ENCODE measurements at regions not wholly inside any gene's neighbourhood (a gene's known extent, or its start where the extent isn't known, plus 50 kb on each side); places are given as distances from the start of the nearest gene placed in this dataset.

DNA sequence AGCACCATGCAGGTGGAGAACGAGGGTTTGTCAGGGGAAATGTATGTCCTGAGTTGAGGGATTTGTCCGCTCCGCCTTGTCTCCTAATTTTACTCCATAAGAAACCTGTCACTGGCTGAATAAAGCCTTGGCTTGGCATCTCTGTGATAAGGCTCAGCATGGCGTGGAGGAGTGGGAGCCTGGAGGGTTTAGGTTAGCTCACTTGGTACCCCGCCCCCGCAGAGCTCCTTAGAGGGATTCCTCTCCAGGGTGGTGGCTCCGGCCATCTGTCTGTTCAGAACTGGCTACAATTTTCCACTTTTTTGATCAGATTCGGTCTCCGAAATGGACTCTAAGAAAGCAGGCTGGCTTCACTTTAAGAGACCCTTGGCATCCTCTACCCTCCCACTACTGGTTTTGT is 192.2 kb upstream of the SYNDIG1 start:
- in situ Hi-C loops (cut with HindIII; ENCODE audit: low sequenced_read_pairs) = no loop called here

GRCh38 chr20:24275946-24276705 is 193.3 kb upstream of the SYNDIG1 start:
- in situ Hi-C loops (cut with HindIII; ENCODE audit: low sequenced_read_pairs) = no loop called here

- in situ Hi-C loops (cut with HindIII; ENCODE audit: low sequenced_read_pairs) = loop anchor here (5.0 kb wide), 1 partner anchor 71 kb away; no protein-coding TSS in a partner anchor
Observed at GRCh38 chr20:24273251-24273650, 196.2 kb upstream of the SYNDIG1 start.

DNA sequence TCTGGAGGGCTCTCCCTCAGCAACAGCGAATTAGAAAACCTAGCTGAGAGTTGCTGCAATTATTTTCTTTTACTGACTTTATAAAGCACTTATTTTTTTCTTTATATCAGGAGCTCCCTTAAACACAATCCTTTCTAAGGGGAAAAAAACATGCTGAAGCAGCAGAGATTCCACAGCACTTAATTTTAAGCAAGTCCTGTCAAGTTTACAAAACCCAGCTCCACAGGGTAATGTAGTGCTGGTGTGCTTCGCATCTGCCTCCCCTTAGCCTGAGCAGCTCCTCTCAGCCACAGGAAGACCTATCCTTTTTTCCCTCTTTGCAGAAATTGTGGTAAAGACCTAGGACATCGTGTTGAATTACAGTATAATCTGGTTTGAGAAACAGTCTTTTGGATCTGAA is 208.1 kb upstream of the SYNDIG1 start:
- in situ Hi-C loops (cut with HindIII; ENCODE audit: low sequenced_read_pairs) = no loop called here

DNA sequence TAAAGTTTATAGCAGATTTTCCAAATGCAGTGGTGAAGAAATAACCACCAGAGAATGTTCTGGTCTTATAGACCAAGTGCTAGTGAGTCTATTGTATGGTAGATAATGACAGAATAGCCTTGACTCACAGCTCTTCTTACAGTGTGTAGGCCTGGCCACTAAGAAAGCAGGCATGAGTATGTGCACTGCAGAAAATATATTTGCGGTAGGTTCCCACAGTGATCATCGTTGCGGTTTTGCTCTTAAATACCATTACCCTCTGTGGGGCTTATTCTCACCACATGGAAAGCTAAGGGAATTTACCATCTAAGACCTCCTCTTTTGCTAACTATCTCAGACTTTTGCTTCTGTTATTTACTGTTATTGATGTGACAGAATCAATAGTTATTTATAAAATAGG is 212.3 kb upstream of the SYNDIG1 start:
- in situ Hi-C loops (cut with HindIII; ENCODE audit: low sequenced_read_pairs) = loop anchor here (5.0 kb wide), 1 partner anchor 85 kb away; no protein-coding TSS in a partner anchor

DNA sequence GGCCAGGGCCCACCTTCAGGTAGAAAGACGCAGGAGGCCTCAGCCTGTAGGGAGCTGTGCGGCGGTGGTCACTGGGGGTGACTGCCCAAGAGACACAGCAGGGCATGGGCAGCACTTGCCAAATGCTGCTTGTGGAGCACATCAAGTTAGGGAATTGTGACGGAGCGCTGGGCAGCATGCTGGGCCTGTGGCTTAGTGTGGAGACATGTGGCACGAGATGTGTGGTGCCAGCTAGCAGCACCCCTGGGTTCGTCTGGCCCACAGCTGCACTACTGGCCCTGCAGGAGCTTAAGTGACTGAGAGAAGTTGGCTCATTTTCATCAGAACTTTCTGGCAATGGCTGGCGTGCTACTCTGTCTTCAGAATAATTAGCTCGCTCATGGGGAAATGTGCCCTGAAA is 213.1 kb upstream of the SYNDIG1 start:
- in situ Hi-C loops (cut with HindIII; ENCODE audit: low sequenced_read_pairs) = loop anchor here (5.0 kb wide), 1 partner anchor 86 kb away; no protein-coding TSS in a partner anchor

GRCh38 chr20:24254480-24254879 is 214.9 kb upstream of the SYNDIG1 start:
- in situ Hi-C loops (cut with HindIII; ENCODE audit: low sequenced_read_pairs) = no loop called here

DNA sequence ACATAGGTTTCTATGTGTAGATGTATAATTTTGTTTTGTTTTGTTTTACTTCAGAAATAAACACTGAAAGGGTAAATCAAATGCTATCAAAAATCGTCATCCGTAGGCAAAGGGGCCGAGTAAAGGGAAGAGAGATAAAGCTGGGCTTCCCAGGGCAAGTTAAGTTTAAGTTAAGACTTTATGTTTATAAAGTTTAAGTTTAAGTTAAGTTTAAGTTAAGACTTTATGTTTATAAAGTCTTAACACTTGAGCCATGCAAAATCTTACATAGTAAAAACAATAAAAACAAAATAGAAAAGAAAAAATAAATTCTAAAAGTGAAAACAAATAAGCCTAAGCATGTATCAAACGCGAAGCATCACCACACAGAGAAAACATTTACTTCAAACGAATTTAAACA is 216.1 kb upstream of the SYNDIG1 start:
- in situ Hi-C loops (cut with HindIII; ENCODE audit: low sequenced_read_pairs) = no loop called here

DNA sequence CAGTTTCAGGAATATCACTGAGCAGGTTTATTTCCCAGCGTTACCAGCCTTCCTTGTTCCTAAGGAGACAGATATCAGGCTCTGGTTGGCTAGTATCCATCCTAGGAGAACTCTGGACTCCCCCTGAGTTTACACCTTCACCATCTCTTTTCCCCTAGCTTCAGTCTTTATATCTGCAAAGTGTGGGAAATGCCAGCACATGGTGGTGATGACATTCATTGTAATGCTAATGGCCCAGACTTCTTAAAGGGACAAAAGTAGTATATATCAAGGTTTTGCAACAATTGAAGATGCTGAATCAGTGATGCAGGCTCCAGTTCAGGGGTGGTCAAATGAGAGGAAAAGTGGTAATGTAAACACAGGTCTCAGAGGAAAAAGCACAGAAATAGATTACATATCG is 224.3 kb upstream of the SYNDIG1 start:
- in situ Hi-C loops (cut with HindIII; ENCODE audit: low sequenced_read_pairs) = no loop called here

GRCh38 chr20:24242763-24243162 is 226.7 kb upstream of the SYNDIG1 start:
- in situ Hi-C loops (cut with HindIII; ENCODE audit: low sequenced_read_pairs) = no loop called here

- in situ Hi-C loops (cut with HindIII; ENCODE audit: low sequenced_read_pairs) = no loop called here
Observed at GRCh38 chr20:24241466-24241865, 228.0 kb upstream of the SYNDIG1 start.

DNA sequence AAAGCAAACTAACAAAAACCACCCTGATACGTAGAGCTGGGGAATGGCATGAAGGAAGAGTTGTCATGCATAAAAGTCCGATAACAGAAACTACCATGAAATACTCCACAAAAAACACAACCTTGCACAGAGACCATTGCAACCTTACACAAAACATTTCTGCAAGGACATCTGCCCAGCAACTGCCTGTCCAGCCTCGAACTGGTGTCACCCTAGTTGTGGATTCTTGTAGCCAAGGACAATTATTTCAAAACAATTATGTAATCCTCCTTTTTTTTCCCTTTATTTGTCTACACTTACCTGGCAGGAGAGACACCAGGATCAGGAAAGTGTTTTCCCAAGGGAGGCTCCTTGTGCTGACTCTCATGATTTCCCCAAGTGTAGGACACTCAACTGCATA is 232.5 kb upstream of the SYNDIG1 start:
- in situ Hi-C loops (cut with HindIII; ENCODE audit: low sequenced_read_pairs) = no loop called here

- in situ Hi-C loops (cut with HindIII; ENCODE audit: low sequenced_read_pairs) = no loop called here
Observed at GRCh38 chr20:24236201-24236600, 233.2 kb upstream of the SYNDIG1 start.

GRCh38 chr20:24235296-24236175 is 233.9 kb upstream of the SYNDIG1 start:
- in situ Hi-C loops (cut with HindIII; ENCODE audit: low sequenced_read_pairs) = no loop called here

DNA sequence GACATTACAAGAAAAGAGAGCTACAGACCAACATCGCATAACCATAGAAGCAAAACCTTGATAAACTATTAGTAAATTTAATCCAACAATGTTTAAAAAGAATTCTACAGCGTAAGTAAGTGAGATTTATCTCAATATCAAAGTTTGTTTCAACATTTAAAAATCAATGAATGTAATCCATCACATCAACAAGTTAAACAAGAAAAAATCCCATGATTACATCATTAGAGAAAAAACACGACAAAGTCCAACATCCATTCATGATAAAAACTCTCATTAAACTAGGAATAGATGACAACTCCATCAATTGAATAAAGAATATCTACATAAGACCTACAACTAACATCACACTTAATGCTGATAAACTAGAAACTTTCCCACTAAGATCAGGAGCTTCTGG is 239.0 kb upstream of the GGTLC1 start:
- in situ Hi-C loops (cut with HindIII; ENCODE audit: low sequenced_read_pairs) = no loop called here

DNA sequence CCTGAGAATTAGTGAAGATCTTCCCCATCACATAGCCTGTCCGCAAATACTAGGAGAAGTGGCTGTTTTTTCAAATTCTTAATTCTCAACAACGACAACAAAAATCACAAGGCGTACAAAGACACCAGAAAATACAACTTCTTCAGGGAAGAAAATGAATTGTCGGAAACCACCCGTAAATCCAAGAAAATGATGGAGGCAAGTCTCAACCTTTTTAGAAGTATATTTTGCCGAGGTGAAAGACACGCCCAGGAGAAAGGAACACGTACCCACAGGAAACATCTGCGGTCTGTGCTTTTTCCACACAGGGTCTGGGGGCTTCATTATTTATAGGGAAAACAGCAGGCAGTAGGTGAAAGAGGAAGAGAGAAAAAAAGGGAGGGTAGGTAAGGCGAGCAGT is 223.9 kb upstream of the GGTLC1 start:
- in situ Hi-C loops (cut with HindIII; ENCODE audit: low sequenced_read_pairs) = no loop called here

DNA sequence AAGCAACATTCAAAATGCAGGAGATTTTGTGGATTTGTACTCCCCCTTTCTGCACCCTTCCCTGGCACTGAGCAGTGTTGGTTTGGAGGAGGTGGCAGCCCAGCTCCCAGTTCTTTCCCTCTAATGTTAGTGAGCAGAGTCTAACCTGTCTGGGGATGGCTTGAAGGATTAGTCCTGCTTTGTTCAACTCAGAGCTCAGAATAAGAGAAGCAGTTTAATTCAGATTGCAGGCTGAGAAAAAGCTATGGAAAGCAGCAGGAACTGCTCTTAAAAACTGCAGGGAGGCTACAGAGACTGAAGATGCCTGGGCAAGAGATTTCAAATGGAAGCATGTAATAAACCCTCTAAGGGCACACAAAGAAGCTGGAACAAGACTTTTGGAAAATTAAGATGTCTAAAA is 223.4 kb upstream of the GGTLC1 start:
- in situ Hi-C loops (cut with HindIII; ENCODE audit: low sequenced_read_pairs) = no loop called here

DNA sequence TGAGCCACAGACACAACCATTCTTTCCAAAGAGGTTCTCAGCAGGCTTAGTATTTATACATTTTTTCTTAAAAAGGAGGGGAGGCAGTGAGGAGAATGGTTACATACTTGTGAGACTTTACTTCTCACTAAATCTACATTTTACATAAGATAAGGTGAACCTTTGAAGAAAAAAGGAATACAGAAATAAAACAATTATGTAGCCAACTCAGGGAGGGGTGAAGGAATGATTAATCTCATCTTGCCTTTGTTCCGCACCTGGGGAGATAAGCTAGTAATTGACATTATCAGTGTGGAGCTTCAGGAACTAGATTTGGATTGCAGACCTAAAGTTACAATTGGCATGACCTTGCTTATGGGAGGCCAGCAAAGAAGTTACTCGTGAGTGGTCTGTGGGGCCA is 221.8 kb upstream of the GGTLC1 start:
- in situ Hi-C loops (cut with HindIII; ENCODE audit: low sequenced_read_pairs) = no loop called here

DNA sequence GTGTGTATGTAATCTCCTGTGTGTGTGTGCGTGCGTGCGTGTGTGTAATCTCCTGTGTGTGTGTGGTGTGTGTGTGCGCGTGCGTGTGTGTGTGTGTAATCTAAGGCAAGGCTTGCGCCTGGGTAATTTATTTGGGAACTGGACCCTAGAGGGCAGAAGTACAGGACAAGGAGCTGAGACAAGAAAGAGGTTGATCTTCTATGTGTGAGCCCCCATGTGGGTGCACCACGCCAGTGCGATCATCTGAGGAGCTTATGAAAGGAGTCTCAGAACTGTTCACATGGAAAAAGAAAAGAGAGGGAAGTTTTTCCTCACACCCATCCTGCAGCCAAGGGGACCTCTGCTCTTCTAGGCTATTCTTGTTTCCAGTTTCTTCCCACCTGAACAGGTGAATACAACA is 220.1 kb upstream of the GGTLC1 start:
- in situ Hi-C loops (cut with HindIII; ENCODE audit: low sequenced_read_pairs) = no loop called here

DNA sequence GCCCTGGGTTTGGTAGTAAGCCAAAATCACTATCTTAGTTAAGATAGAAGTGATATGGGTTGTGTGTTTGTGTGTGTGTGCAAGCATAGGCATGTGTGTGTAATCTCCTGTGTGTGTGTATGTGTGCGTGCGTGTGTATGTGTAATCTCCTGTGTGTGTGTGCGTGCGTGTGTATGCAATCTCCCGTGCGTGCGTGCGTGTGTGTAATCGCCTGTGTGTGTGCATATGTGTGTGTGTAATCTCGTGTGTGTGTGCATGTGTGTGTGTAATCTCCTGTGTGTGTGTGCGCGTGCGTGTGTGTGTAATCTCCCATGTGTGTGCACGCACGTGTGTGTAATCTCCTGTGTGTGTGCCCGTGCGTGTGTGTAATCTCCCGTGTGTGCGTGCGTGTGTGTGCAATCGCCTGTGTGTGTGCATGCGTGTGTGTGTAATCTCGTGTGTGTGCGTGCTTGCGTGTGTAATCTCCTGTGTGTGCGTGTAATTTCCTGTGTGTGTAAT is 219.3 kb upstream of the GGTLC1 start:
- in situ Hi-C loops (cut with HindIII; ENCODE audit: low sequenced_read_pairs) = no loop called here

DNA sequence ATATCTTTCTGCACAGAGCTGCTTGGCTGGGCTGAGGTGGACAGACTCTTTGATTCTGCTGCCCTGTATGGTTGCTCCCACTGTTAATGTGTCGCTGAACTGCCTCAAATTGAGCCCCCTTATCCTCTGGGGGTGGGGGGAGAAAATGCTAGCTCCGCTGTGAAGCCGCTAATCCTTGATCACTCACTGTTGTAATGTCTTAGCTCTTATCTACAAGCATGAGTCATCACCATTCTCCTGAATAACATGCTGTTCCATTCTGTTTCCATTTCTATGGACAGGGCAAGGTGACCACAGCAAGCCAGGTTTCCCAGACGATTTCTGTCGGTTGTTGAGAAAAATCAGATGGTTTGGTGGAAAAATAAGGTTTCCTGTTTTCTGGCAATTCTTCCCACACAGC is 218.4 kb upstream of the GGTLC1 start:
- in situ Hi-C loops (cut with HindIII; ENCODE audit: low sequenced_read_pairs) = no loop called here

Data from endothelial cell of hepatic sinusoid (primary cell).